GM19467 (cell line): ENCODE measurements at regions not wholly inside any gene's neighbourhood (a gene's known extent, or its start where the extent isn't known, plus 50 kb on each side); places are given as distances from the start of the nearest gene placed in this dataset.
"Not testable (repeated sequence)": the region's sequence is repeated elsewhere in the genome, so short reads cannot be mapped to it uniquely, and the experiment has no call there.

Experiments
- ATAC-seq: cut with Tn5 transposase; IDR thresholded peaks from one replicate; pipeline ENCODE4 v1.9.1; 2021; ENCODE audit warnings: mild to moderate bottlenecking, moderate library complexity; ENCODE audit not compliant: unreplicated experiment

DNA sequence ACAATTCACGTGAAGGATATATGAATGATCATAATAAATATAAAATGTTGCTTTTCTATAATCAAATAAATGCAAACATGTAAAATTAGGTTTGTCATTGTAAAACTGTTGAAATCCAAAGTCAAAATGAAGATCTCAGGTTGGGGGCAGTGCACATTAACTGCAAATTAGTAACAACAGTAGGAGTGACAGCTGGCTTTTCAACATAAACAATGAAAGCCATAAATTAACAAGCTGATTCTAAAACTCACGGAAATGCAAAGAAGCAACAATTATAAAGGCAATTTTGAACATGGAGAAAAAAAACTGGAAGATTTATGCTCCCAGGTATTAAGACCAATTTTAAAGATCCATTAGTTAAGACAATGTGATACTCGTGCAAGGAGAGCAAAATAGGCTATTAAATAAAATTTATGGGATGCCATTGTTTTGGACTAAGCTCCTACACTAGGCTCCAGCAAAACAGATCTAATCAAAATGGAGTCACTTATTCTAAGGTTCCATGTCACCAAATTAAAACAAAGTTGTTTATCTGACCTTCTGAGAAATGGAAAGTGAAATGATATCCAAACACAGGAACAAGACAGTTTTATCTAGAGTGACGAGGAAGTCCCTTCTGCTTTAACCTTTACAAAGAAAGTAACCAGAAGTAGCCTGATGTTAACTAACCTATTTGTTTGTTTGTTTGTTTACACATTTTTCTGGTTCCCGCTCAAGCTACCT lies 770.8 kb downstream of the EPHA7 start:
- ATAC-seq = no peak

DNA sequence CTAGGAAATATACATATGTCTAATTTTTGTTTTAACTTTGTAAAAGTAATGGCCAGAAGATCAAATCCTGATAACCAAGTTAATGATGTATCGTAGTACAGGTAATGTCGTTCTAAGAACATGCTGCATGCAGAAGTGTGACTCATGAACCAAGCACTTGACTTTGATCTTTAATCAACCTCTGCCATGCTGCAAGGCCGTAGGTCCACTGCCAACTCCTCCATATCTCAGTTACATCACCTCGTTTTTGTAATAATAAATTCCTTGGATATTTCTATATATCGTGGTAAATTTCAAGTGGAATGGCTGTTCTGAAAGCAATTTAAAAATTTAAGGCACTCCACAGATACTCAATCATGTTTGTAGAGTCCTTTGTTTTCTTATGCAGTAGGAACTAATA lies 771.7 kb downstream of the EPHA7 start:
- no peak for ATAC-seq

DNA sequence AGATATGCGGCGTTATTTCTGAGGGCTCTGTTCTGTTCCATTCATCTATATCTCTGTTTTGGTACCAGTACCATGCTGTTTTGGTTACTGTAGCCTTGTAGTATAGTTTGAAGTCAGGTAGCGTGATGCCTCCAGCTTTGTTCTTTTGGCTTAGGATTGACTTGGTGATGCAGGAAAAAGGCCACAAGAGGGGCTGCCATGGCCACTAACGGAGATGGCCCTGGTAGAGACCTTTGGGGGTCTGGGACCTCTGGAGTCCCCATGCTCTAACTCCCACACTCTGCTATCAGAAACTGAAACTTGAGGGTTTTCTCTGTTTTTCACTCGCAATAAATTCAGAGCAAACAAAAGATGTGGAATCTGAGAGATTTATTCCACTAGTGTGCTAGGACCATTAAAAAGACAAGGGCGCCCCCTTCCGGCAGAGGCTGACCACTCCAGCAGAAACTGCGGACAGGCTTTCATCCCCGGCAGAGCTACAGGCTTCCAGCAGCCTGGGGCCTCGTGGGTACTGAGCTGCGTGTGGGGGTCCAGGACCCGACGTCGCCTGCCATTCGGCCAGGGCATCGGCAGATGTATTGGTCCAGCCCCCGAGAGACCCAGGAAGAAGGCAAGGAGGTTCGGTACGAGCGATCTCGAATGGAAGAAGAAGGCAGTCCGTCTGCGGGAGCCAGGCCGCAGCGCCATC lies 775.1 kb downstream of the EPHA7 start:
- ATAC-seq = not testable (repeated sequence)

DNA sequence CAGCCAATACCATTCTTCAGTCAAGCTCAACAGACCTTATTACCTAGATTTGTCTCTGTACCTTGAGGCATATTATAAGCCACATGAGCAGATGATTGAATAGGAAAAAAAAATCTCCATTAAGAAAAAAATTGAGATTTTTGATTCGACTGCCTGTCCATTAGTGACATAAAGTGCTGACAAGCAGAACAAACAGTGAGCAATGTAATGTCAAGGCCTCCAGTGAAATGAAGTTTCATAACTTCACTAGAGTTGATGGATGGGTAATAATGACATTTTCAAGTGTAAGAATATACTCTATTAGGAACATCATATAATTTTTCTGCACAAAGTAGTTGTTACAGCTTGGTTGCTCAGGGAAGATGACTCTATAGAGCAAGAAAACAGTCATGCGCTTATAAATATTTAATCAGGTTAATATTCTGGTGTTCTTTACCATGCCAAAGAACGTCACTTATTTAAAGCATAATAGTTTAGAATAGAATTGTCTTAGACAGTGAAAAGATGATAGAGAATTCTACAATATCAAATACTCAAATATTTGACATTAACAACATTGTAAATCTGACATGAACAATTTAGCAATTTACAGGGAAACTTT lies 783.7 kb downstream of the EPHA7 start:
- ATAC-seq = no peak

GRCh38 chr6:92634561-92634960 lies 784.8 kb downstream of the EPHA7 start:
- ATAC-seq = no peak

DNA sequence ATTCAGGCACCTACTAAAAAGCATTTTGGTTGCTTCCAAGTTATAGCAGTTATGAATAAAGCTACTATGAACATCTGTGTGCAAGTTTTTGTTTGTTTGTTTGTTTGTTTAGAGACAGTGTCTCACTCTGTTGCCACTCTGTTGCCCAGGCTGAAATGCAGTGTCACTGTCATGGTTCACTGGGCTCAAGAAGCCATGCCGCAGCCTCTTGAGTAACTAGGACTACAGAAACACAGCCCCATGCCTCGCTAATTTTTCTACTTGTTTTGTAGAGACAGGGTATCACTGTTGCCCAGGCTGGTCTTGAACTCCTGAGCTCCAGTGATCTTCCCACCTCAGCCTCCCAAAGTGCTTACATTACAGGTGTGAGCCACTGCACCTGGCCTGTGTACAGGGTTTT lies 795.9 kb downstream of the EPHA7 start:
- no peak for ATAC-seq

DNA sequence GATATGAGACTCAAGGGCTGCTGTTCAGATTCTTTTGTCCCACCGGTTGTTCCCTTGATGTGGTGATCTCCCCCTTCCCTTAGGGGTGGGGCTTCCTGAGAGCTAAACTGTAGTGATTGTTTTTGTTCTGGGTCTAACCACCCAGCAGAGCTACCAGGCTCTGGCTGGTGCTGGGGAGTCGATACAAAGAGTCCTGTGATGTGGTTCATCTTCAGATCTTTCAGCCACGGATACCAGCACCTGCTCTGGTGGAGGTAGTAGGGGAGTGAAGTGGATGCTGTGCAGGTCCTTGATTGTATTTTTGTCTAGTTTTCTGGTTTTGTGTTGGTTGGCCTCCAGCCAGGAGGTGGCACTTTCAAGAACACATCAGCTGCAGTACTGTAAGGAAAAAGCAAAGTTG lies 801.6 kb downstream of the EPHA7 start:
- no peak for ATAC-seq

- no peak for ATAC-seq
Measured at GRCh38 chr6:92608751-92609150, 810.6 kb downstream of the EPHA7 start.

DNA sequence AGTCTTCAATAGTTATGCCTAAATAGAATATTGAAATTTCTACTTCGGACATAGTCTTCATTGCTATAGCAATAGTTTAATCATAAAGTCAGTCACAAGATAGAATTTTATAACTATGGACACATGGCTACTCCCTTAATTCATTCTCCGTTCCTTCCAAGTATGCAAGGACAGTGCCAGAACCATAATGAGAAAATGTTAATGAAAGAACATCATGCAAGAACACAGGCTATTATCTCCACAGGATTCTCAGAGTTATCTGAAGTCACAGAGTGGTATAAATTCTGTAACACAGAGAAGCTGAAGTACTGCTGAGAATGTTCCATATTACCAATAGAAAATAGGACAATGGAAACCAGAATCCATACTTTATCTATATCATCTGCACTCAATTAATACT lies 826.2 kb downstream of the EPHA7 start:
- ATAC-seq = no peak

- ATAC-seq = no peak
Measured at GRCh38 chr6:92589996-92590395, 829.4 kb downstream of the EPHA7 start.

- ATAC-seq = no peak
Measured at GRCh38 chr6:92588148-92588547, 831.2 kb downstream of the EPHA7 start.

DNA sequence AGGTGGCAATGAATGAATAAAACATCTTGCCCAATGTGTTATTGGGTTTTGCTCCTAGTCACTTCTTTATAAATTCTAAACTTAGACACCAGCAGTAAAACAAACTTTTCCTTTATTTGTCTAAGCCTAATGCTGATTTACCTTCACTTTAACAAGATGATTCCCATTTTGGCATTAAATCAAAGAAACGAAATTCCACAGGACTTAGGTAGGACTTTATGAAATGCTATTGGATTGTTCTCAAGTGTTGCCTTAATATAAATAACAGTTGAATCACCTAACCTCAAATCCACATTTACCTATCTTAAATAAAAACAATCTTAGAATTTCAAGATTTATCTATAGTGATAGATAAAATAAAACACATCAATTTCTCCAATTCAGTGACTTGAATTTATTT lies 831.8 kb downstream of the EPHA7 start:
- no peak for ATAC-seq

DNA sequence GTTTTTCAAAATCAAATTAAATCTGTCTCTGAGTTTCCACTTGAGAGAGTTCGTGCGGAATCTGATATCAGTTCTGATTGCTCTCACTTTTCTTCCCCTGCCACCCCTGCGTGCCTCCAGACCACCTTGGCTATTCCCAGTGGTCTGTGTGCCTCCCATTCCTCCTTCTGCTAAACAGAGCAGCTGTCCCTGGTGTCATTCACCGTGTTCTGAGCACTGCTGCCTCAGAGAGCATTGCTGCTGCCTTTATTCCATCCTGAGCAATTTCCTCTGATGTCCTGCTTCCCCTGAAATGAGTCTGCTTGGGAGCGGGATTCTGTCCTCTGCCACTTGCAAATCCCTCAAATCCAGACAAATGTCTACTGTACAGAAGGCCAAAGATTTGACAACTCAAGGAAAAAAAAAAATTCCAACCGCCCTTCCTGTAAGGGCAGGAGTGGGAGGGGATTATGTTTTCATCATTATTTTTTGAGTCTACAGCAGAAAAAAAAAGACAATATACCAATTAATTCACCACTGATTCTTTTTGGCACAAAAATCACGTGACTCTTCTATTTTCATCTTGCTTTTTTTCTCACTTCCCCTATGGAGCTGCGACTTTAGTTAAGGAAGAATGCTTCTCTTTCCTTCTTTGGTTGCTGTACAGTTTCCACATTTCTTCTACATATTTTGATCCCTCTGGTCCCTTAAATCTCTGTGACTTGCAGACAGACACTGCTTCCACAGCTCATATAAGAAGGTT lies 833.0 kb downstream of the EPHA7 start:
- no peak for ATAC-seq

GRCh38 chr6:92582211-92582610 lies 837.1 kb downstream of the EPHA7 start:
- ATAC-seq = no peak

GRCh38 chr6:92577077-92577719 lies 842.2 kb downstream of the EPHA7 start:
- no peak for ATAC-seq

- ATAC-seq = no peak
Measured at GRCh38 chr6:92568541-92568940, 850.8 kb downstream of the EPHA7 start.

GRCh38 chr6:92566632-92567031 lies 852.7 kb downstream of the EPHA7 start:
- ATAC-seq = no peak

- no peak for ATAC-seq
Measured at GRCh38 chr6:92564376-92564775, 855.0 kb downstream of the EPHA7 start.

DNA sequence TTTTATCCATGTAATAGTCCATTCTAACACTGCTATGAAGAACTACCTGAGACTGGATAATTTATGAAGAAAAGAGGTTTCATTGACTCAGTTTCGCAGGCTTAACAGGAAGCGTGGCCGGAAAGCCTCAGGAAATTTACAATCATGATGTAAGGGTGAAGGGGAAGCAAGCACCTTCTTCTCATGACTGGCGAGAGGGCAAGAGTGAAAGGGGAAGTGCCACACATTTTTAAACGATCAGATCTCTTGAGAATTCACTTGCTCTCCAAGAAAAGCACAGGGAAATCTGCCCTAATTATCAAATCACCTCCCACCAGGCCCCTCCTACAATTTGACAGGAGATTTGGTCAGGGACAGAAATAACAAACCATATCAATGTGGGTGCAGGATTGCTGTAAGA lies 859.7 kb downstream of the EPHA7 start:
- ATAC-seq = no peak

- no peak for ATAC-seq
Measured at GRCh38 chr6:92559003-92559402, 860.4 kb downstream of the EPHA7 start.

DNA sequence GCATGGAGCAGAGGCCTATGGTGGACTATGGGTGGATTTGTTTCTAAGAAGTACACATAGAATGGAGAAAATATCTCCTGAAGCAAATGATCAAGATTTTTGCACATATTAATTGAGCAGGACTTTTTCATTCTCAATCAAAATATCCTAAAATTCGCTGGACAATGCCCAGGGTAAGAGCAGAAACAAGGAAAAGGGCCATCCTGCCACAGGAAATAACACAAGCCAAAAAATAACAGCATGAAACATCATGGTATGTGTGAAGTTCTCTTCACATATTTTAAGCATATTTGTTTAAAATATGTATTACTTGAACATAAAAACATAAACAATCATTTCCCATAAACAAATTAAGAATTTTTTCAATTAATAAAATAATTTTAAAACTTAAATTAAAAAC lies 868.9 kb downstream of the EPHA7 start:
- ATAC-seq = no peak
